Endothelial cell of umbilical vein (primary cell): ENCODE measurements at regions not wholly inside any gene's neighbourhood (a gene's known extent, or its start where the extent isn't known, plus 50 kb on each side); places are given as distances from the start of the nearest gene placed in this dataset.

Experiments used
- BruUV-seq: library from RNA; stranded (reverse); fragments of 400-500 nt; replicated peaks from 2 replicates; lab custom pipeline; 2021; lab: Mats Ljungman, UMichigan
- CTCF ChIA-PET: fragments of 300-600, 350-600 bp; sonication (Branson Sonifier 250); formaldehyde crosslinking; loops from one replicate; lab custom pipeline; 2021; ENCODE audit warnings: antibody characterized with exemption, inconsistent platforms; lab: Charles Lee
- POLR2A ChIA-PET: fragments of 300-600, 350-600 bp; sonication (Branson Sonifier 250); formaldehyde crosslinking; loops from one replicate; lab custom pipeline; 2021; ENCODE audit warnings: antibody characterized with exemption, inconsistent platforms; lab: Charles Lee
- DNase-seq: peaks from one replicate; pipeline ENCODE4 v3.0.0-alpha.2; 2011; ENCODE audit warnings: low read depth, low spot score
- FAIRE-seq: peaks from 2 replicates; lab custom pipeline; 2011; peaks lifted over from hg19 to GRCh38; lab: Jason Lieb, UNC
- H2AFZ ChIP-seq: 2 replicates; pipeline ENCODE4 v1.6.0; 2012; ENCODE audit warnings: low read depth, low read length, control low read depth, inconsistent platforms
- H3K27ac ChIP-seq: 2 replicates; pipeline ENCODE4 v1.5.1; 2011; ENCODE audit warnings: low read depth, mild to moderate bottlenecking, control low read depth, low read length, moderate library complexity; ENCODE audit not compliant: insufficient read depth
- H3K27me3 ChIP-seq, 2 experiments: 2 replicates each; pipeline versions ENCODE4 v1.6.0 to v1.6.1; 2011; ENCODE audit warnings: low read length in 2 of 2, mixed read lengths in 1 of 2; ENCODE audit not compliant: control insufficient read depth in 2 of 2, insufficient read depth in 2 of 2
- H3K36me3 ChIP-seq, 2 experiments: 2 replicates in 1 of 2; 3 replicates in 1 of 2; pipeline ENCODE4 v1.5.1; 2011; ENCODE audit warnings: low read length in 2 of 2, mild to moderate bottlenecking in 1 of 2, moderate library complexity in 1 of 2; ENCODE audit not compliant: control insufficient read depth in 2 of 2, insufficient read depth in 2 of 2; ENCODE audit errors: extremely low read depth in 1 of 2
- H3K4me1 ChIP-seq: 3 replicates; pipeline ENCODE4 v1.5.1; 2011; ENCODE audit warnings: mild to moderate bottlenecking, low read length; ENCODE audit not compliant: control insufficient read depth, insufficient read depth; ENCODE audit errors: extremely low read depth
- H3K4me2 ChIP-seq: 2 replicates; pipeline ENCODE4 v1.6.1; 2011; ENCODE audit warnings: low read length, control low read depth, mixed read lengths; ENCODE audit not compliant: insufficient read depth
- H3K4me3 ChIP-seq, 3 experiments: fragments of 200-600 bp in 1 of 3; sonication (generic), shearing (Covaris generic) in 1 of 3; replicated peaks in 1 of 3; 2 replicates each; pipeline ENCODE4 v1.5.1; 2011 to 2016; ENCODE audit warnings: control low read depth in 3 of 3, low read length in 3 of 3, mild to moderate bottlenecking in 2 of 3, inconsistent platforms in 1 of 3, low read depth in 1 of 3, moderate library complexity in 1 of 3; ENCODE audit not compliant: insufficient read depth in 1 of 3
- H3K79me2 ChIP-seq: 2 replicates; pipeline ENCODE4 v1.6.0; 2012; ENCODE audit warnings: low read length, inconsistent platforms; ENCODE audit not compliant: control insufficient read depth, insufficient read depth
- H3K9ac ChIP-seq: replicated peaks from 2 replicates; pipeline ENCODE3; 2011; ENCODE audit warnings: low read length, control low read depth; ENCODE audit not compliant: insufficient read depth; ENCODE audit errors: extremely low read depth
- H3K9me1 ChIP-seq: replicated peaks from 3 replicates; pipeline ENCODE4 v1.6.0; 2011; ENCODE audit warnings: mild to moderate bottlenecking, low read length; ENCODE audit not compliant: control insufficient read depth, insufficient read depth; ENCODE audit errors: extremely low read depth
- H3K9me3 ChIP-seq: replicated peaks from 2 replicates; pipeline ENCODE4 v1.5.1; 2012; ENCODE audit warnings: low read length, inconsistent platforms; ENCODE audit not compliant: control insufficient read depth, insufficient read depth
- H4K20me1 ChIP-seq: replicated peaks from 2 replicates; pipeline ENCODE3; 2011; ENCODE audit warnings: mild to moderate bottlenecking, low read length; ENCODE audit not compliant: control insufficient read depth, insufficient read depth; ENCODE audit errors: extremely low read depth
- EZH2 ChIP-seq: IDR thresholded peaks from 2 replicates; pipeline ENCODE4 v1.6.1; 2012; ENCODE audit warnings: borderline replicate concordance, low read depth, mild to moderate bottlenecking, moderate library complexity, low read length, inconsistent platforms; ENCODE audit not compliant: severe bottlenecking
- FOS ChIP-seq: IDR thresholded peaks from 2 replicates; pipeline ENCODE4 v1.6.1; 2011; ENCODE audit warnings: mild to moderate bottlenecking, low read length, moderate library complexity, borderline replicate concordance; ENCODE audit not compliant: insufficient read depth
- GATA2 ChIP-seq: IDR thresholded peaks from 2 replicates; pipeline ENCODE4 v1.7.0; 2011; ENCODE audit warnings: low read depth, mild to moderate bottlenecking, moderate library complexity, mixed read lengths, low read length; ENCODE audit not compliant: insufficient read length, insufficient read depth
- JUN ChIP-seq: IDR thresholded peaks from 2 replicates; pipeline ENCODE4 v1.6.1; 2011; ENCODE audit warnings: borderline replicate concordance, low read depth; ENCODE audit not compliant: insufficient read length, insufficient read depth
- MYC ChIP-seq: IDR thresholded peaks from one replicate; pipeline ENCODE4 v1.6.1; 2011; ENCODE audit warnings: mild to moderate bottlenecking, low read depth, low read length
- POLR2A ChIP-seq: IDR thresholded peaks from 2 replicates; pipeline ENCODE4 v1.6.1; 2012; ENCODE audit warnings: low read depth, mild to moderate bottlenecking, control low read depth, low read length
- POLR2AphosphoS5 ChIP-seq: IDR thresholded peaks from 2 replicates; pipeline ENCODE4 v1.6.1; 2012; ENCODE audit warnings: low read depth, mild to moderate bottlenecking, control low read depth, low read length, moderate library complexity; ENCODE audit not compliant: insufficient read depth
- dilution Hi-C: fragments of 300-500 bp; cut with MboI; formaldehyde crosslinking; loops from one replicate; pipeline ENCODE4 v1.15.0; 2019; ENCODE audit warnings: low sequenced_read_pairs; ENCODE audit not compliant: extremely low pct_ligation_motif_present
- intact Hi-C: fragments of 100-400 bp; cut with micrococcal nuclease; formaldehyde crosslinking; loops from one replicate; pipeline ENCODE4 v1.10.0; 2022
- TF ChIP-seq, protein P1 (sequence below): IDR thresholded peaks from 2 replicates; pipeline ENCODE4 v1.6.1; 2011; ENCODE audit not compliant: insufficient read depth, insufficient read length
- TF ChIP-seq, protein P2 (sequence below), 2 donors: IDR thresholded peaks; 1 replicate in 1 of 2; 2 replicates in 1 of 2; pipeline ENCODE4 v1.5.1; 2011; ENCODE audit warnings: low read length in 2 of 2, mild to moderate bottlenecking in 2 of 2, moderate library complexity in 2 of 2, control low read depth in 1 of 2, inconsistent platforms in 1 of 2, low read depth in 1 of 2; ENCODE audit not compliant: insufficient read depth in 1 of 2; ENCODE audit errors: extremely low read depth in 1 of 2

DNA sequence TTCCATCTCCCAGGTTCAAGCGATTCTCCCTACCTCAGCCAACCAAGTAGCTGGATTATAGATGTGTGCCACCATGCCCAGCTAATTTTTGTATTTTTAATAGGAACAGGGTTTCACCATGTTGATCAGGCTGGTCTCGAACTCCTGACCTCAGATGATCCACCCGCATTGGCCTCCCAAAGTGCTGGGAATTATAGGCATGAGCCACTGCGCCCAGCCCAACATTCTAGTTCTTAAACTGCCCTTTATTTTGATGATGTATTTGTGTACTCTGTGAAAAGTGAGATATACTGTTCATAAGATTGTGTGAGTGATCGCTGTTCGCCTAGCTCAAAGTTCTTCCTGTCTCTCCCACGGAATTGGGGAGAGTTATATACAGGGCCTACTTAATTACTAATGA lies 93.1 kb downstream of the HFE start:
- POLR2A ChIA-PET = no interaction called here
- Histone ChIP-seq H3K27me3 (no peaks in the 10 kb centered on the region), H3K4me1 (peaks cover 12% of the 10 kb centered on the region), H3K27ac (no peak overlapping the region), H3K4me3 (no peak overlapping the region), H3K9me3 (no peaks in the 10 kb centered on the region), H3K79me2 (no peaks in the 10 kb centered on the region), H3K4me2 (no peak overlapping the region), H3K9ac (no peak overlapping the region), H2AFZ (no peak overlapping the region), H4K20me1 (no peaks in the 10 kb centered on the region), H3K36me3 (no peaks in the 10 kb centered on the region), H3K9me1 (no peaks in the 10 kb centered on the region)
- no peak for TF ChIP-seq FOS
- TF ChIP-seq EZH2 = no peak
- no peak for TF ChIP-seq POLR2A
- TF ChIP-seq, protein P1, sequence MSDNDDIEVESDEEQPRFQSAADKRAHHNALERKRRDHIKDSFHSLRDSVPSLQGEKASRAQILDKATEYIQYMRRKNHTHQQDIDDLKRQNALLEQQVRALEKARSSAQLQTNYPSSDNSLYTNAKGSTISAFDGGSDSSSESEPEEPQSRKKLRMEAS = no peak
- TF ChIP-seq GATA2 = no peak
- no peak for TF ChIP-seq POLR2AphosphoS5
- TF ChIP-seq, protein P2, sequence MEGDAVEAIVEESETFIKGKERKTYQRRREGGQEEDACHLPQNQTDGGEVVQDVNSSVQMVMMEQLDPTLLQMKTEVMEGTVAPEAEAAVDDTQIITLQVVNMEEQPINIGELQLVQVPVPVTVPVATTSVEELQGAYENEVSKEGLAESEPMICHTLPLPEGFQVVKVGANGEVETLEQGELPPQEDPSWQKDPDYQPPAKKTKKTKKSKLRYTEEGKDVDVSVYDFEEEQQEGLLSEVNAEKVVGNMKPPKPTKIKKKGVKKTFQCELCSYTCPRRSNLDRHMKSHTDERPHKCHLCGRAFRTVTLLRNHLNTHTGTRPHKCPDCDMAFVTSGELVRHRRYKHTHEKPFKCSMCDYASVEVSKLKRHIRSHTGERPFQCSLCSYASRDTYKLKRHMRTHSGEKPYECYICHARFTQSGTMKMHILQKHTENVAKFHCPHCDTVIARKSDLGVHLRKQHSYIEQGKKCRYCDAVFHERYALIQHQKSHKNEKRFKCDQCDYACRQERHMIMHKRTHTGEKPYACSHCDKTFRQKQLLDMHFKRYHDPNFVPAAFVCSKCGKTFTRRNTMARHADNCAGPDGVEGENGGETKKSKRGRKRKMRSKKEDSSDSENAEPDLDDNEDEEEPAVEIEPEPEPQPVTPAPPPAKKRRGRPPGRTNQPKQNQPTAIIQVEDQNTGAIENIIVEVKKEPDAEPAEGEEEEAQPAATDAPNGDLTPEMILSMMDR (IDR thresholded peaks at IDR 0.05; ENCODE audit: extremely low read depth in 1 of 2, insufficient read depth in 1 of 2, low read depth in 1 of 2, low read length in 2 of 2) = no peak
- TF ChIP-seq MYC = no peak
- no peak for TF ChIP-seq JUN
- BruUV-seq = no TSS peak
- CTCF ChIA-PET = no interaction called here
- dilution Hi-C loops = no loop called here
- FAIRE-seq = no peak
- no peak for DNase-seq
- intact Hi-C loops = no loop called here
